Keratinocyte (primary cell): ENCODE measurements at regions not wholly inside any gene's neighbourhood (a gene's known extent, or its start where the extent isn't known, plus 50 kb on each side); places are given as distances from the start of the nearest gene placed in this dataset.

Experiments used
- DNase-seq: peaks from one replicate; pipeline ENCODE4 v3.0.0-alpha.2; 2011; ENCODE audit warnings: low read depth, missing footprints, low spot score
- FAIRE-seq: peaks from 2 replicates; lab custom pipeline; 2011; peaks lifted over from hg19 to GRCh38; lab: Jason Lieb, UNC
- H2AFZ ChIP-seq: 2 replicates; pipeline ENCODE4 v1.6.0; 2012; ENCODE audit warnings: low read length, control low read depth, inconsistent platforms; ENCODE audit not compliant: control insufficient read depth
- H3K27ac ChIP-seq: 2 replicates; pipeline ENCODE4 v1.5.1; 2011; ENCODE audit warnings: low read length; ENCODE audit not compliant: control insufficient read depth, insufficient read depth
- H3K27me3 ChIP-seq: 3 replicates; pipeline ENCODE4 v1.6.0; 2011; ENCODE audit warnings: low read length; ENCODE audit not compliant: control insufficient read depth, insufficient read depth; ENCODE audit errors: extremely low read depth
- H3K36me3 ChIP-seq, 2 experiments: 2 replicates in 1 of 2; 3 replicates in 1 of 2; pipeline ENCODE4 v1.5.1; 2011; ENCODE audit warnings: low read length in 2 of 2, mild to moderate bottlenecking in 1 of 2; ENCODE audit not compliant: control insufficient read depth in 2 of 2, insufficient read depth in 2 of 2; ENCODE audit errors: extremely low read depth in 1 of 2
- H3K4me1 ChIP-seq: 3 replicates; pipeline ENCODE4 v1.5.1; 2011; ENCODE audit warnings: low read length; ENCODE audit not compliant: control insufficient read depth, insufficient read depth; ENCODE audit errors: extremely low read depth
- H3K4me2 ChIP-seq: 3 replicates; pipeline ENCODE4 v1.6.0; 2011; ENCODE audit warnings: low read depth, low read length; ENCODE audit not compliant: control insufficient read depth, insufficient read depth; ENCODE audit errors: extremely low read depth
- H3K4me3 ChIP-seq, 3 experiments: fragments of 200-600 bp in 1 of 3; sonication (generic) in 1 of 3; 2 replicates in 2 of 3; 3 replicates in 1 of 3; pipeline ENCODE4 v1.5.1; 2011 to 2016; ENCODE audit warnings: low read length in 3 of 3, mild to moderate bottlenecking in 3 of 3, control low read depth in 2 of 3, inconsistent platforms in 1 of 3, low read depth in 1 of 3, mixed read lengths in 1 of 3, mixed run types in 1 of 3, moderate library complexity in 1 of 3; ENCODE audit not compliant: control insufficient read depth in 2 of 3, insufficient read depth in 2 of 3; ENCODE audit errors: extremely low read depth in 1 of 3
- H3K79me2 ChIP-seq: 2 replicates; pipeline ENCODE4 v1.6.0; 2012; ENCODE audit warnings: low read length; ENCODE audit not compliant: control insufficient read depth, insufficient read depth
- H3K9ac ChIP-seq: 3 replicates; pipeline ENCODE4 v1.6.0; 2011; ENCODE audit warnings: low read length; ENCODE audit not compliant: control insufficient read depth, insufficient read depth; ENCODE audit errors: extremely low read depth
- H3K9me1 ChIP-seq: 3 replicates; pipeline ENCODE4 v1.6.0; 2011; ENCODE audit warnings: low read length; ENCODE audit not compliant: control insufficient read depth, insufficient read depth; ENCODE audit errors: extremely low read depth
- H3K9me3 ChIP-seq: 2 replicates; pipeline ENCODE4 v1.5.1; 2012; ENCODE audit warnings: low read depth, low read length; ENCODE audit not compliant: control insufficient read depth
- H4K20me1 ChIP-seq: 3 replicates; pipeline ENCODE4 v1.6.0; 2011; ENCODE audit warnings: low read length; ENCODE audit not compliant: control insufficient read depth, insufficient read depth; ENCODE audit errors: extremely low read depth
- EZH2 ChIP-seq: IDR thresholded peaks from one replicate; pipeline ENCODE4 v1.6.1; 2012; ENCODE audit warnings: inconsistent platforms, mild to moderate bottlenecking, low read length, moderate library complexity
- dilution Hi-C: fragments of 300-500 bp; cut with MboI; formaldehyde crosslinking; loops from one replicate; pipeline ENCODE4 v1.7.0; 2020; ENCODE audit warnings: low sequenced_read_pairs; ENCODE audit not compliant: extremely low pct_ligation_motif_present
- TF ChIP-seq, protein P1 (sequence below), 3 experiments: IDR thresholded peaks in 1 of 3; conservative IDR thresholded peaks in 1 of 3; optimal IDR thresholded peaks in 1 of 3; 2 replicates in 2 of 3; 3 replicates in 1 of 3; pipeline versions ENCODE3 to v1.5.1; 2011; ENCODE audit warnings: low read length in 3 of 3, mild to moderate bottlenecking in 3 of 3, moderate library complexity in 2 of 3, control low read depth in 1 of 3, inconsistent platforms in 1 of 3; ENCODE audit not compliant: insufficient read depth in 2 of 3; ENCODE audit errors: extremely low read depth in 1 of 3

- no peaks in the 10 kb centered on the region for H3K79me2 ChIP-seq
- no peak overlapping the region for H3K27ac ChIP-seq
- dilution Hi-C loops, result no loop called here
- TF ChIP-seq EZH2, result no peak
- TF ChIP-seq, protein P1, sequence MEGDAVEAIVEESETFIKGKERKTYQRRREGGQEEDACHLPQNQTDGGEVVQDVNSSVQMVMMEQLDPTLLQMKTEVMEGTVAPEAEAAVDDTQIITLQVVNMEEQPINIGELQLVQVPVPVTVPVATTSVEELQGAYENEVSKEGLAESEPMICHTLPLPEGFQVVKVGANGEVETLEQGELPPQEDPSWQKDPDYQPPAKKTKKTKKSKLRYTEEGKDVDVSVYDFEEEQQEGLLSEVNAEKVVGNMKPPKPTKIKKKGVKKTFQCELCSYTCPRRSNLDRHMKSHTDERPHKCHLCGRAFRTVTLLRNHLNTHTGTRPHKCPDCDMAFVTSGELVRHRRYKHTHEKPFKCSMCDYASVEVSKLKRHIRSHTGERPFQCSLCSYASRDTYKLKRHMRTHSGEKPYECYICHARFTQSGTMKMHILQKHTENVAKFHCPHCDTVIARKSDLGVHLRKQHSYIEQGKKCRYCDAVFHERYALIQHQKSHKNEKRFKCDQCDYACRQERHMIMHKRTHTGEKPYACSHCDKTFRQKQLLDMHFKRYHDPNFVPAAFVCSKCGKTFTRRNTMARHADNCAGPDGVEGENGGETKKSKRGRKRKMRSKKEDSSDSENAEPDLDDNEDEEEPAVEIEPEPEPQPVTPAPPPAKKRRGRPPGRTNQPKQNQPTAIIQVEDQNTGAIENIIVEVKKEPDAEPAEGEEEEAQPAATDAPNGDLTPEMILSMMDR (optimal IDR thresholded peaks at IDR 0.05 in 1 of 3, IDR thresholded peaks at IDR 0.05 in 1 of 3, conservative IDR thresholded peaks at IDR 0.05 in 1 of 3; ENCODE audit: extremely low read depth in 1 of 3, insufficient read depth in 2 of 3, low read length in 3 of 3), result no peak
- H2AFZ ChIP-seq, result no peak overlapping the region
- no peaks in the 10 kb centered on the region for H3K27me3 ChIP-seq
- H3K4me1 ChIP-seq, result no peaks in the 10 kb centered on the region
- H3K4me3 ChIP-seq, result no peak overlapping the region
- peaks cover 9% of the 10 kb centered on the region for H3K9me3 ChIP-seq
- FAIRE-seq, result no peak
- no peak overlapping the region for H3K4me2 ChIP-seq
- no peak for DNase-seq
- H3K9me1 ChIP-seq, result no peaks in the 10 kb centered on the region
- no peaks in the 10 kb centered on the region for H3K36me3 ChIP-seq
- H3K9ac ChIP-seq, result no peak overlapping the region
- H4K20me1 ChIP-seq, result no peaks in the 10 kb centered on the region
Measured at GRCh38 chrX:906586-906985, 276.0 kb downstream of the SHOX start.

GRCh38 chrX:905848-906566 is 275.4 kb downstream of the SHOX start:
- Histone ChIP-seq H3K9me1 (no peaks in the 10 kb centered on the region), H3K9ac (no peak overlapping the region), H3K27me3 (no peaks in the 10 kb centered on the region), H3K4me3 (no peak overlapping the region), H3K79me2 (no peaks in the 10 kb centered on the region), H3K4me1 (no peaks in the 10 kb centered on the region), H3K4me2 (no peak overlapping the region), H2AFZ (no peak overlapping the region), H3K27ac (no peak overlapping the region), H3K9me3 (peaks cover 7% of the 10 kb centered on the region), H4K20me1 (no peaks in the 10 kb centered on the region), H3K36me3 (no peaks in the 10 kb centered on the region)
- DNase-seq (no peak), FAIRE-seq (no peak)
- dilution Hi-C loops, result no loop called here
- no peak for TF ChIP-seq EZH2
- TF ChIP-seq, protein P1 (optimal IDR thresholded peaks at IDR 0.05 in 1 of 3, IDR thresholded peaks at IDR 0.05 in 1 of 3, conservative IDR thresholded peaks at IDR 0.05 in 1 of 3; ENCODE audit: extremely low read depth in 1 of 3, insufficient read depth in 2 of 3, low read length in 3 of 3), result no peak
